Fibroblast of skin of back (primary cell): ENCODE measurements at regions not wholly inside any gene's neighbourhood (a gene's known extent, or its start where the extent isn't known, plus 50 kb on each side); places are given as distances from the start of the nearest gene placed in this dataset.
"Not testable (repeated sequence)": the region's sequence is repeated elsewhere in the genome, so short reads cannot be mapped to it uniquely, and the experiment has no call there.

Experiments used
- DNase-seq: peaks from one replicate; pipeline ENCODE4 v3.0.0-alpha.2; 2013

DNA sequence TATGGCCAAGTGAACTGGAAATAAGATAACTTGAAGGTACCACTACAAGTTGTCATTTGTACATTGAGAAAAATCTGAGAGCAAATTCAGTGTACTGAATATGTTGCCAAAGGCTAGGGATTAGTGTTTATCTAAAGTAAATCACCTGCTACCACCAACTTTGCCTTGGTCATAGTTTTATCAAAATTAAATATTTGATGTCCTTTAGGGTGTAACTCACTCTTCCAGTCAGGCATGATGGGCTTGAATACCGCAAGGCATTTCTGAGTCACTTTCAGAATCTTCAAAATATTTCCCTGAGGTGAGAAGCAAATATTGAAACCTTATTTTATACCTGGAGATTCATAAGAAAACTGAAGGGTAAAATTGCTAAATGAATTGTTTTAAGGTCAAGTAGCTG is 1338.6 kb upstream of the ACO1 start:
- no peak for DNase-seq

DNA sequence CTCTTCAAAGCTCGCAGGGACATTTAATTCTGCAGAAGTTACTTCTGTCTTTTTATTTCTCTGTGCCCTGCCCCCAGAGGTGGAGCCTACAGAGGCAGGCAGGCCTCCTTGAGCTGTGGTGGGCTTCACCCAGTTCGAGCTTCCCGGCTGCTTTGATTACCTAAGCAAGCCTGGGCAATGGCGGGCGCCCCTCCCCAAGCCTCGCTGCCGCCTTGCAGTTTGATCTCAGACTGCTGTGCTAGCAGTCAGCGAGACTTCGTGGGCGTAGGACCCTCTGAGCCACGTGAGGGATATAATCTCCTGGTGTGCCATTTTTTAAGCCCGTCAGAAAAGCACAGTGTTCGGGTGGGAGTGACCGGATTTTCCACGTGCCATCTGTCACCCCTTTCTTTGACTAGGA is 1322.9 kb upstream of the ACO1 start:
- DNase-seq, result not testable (repeated sequence)

DNA sequence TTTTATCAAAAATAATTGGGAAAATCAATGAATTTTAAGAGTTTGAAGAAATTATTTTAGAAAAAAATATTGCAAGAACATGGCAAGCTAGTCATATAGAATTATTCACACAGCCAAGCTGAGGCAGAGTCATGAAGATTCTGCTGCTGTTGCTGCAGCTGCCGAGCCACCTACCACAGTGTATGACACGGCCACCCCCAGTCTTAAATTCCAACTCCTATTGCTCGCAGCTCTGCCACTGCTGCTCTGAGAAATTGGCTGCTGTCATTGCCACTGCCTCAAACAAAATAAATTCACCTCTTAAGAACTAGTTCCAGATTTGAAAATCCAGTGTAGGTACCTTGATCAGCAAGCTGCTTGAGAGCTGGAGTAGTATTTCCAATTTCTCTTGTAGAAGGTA is 1318.8 kb upstream of the ACO1 start:
- DNase-seq, result no peak

DNA sequence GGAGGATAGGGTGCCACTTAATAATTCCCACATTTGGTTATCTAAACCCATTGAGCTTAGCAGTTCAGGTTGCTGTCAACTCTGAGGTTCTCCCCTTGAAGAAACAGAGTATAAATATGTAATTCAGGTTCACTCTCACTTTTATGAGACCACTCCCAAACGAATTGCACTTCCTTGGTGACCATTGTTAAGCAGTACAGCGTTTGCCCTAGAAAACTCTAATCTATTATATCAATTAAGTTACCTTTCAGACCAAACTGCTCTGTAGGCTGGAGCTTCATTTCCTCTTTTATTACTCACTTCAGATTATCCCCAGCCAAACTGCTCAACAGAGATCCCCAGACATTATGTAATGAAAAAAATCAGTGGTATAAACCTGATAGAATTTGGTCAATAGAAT is 1317.0 kb upstream of the ACO1 start:
- no peak for DNase-seq

DNA sequence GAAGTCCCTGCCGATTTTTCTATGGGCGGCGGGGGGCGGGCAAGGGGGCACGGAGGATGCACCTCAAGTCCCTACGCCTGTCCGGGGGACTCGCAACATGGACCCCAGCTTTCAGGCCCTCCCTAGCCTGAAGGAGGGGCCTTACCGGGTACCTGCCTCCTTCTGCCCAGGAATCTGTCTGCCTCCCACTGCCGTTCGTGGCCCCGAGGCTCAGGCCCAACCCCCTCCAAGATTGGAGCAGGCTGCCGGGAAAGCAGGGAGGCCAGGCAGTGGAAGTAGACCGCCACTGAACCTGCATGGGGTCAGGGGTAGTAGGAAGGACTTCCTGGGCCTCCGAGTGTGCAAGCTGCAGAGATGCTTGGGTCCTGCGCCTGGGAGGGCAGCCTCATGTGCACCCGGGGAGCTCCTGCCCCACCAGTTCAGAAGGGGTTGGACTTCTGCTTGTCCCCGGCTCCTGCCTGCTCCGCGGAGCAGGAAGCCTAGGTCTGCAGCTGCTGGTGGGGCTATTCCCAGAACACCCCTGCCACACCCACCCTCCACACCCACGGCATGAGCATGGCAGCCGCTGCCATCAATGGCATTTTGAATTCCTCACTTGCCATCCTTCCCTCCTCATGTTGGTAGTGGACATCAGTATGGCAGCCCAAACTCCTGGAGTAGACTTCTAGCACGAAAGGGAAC is 1312.7 kb upstream of the ACO1 start:
- no peak for DNase-seq

DNA sequence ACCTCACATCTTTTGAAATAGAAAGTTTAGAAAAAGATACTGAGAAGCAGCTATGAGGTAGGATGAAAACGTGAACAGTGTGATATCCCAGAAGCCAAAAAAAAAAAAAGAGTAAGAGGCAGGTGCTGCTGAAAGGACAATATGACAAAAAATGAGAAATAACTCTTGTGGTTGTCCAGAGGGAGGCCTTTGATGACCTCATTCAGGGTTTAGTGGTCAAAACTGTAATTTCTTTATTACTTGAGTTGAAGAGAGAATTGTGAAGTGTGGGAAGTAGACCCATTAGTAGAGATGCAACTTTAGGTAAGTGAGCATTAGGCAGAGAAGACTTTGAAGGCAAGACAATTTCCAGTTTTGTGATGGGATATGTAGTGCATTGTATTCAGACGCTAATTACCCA is 1306.3 kb upstream of the ACO1 start:
- no peak for DNase-seq

DNA sequence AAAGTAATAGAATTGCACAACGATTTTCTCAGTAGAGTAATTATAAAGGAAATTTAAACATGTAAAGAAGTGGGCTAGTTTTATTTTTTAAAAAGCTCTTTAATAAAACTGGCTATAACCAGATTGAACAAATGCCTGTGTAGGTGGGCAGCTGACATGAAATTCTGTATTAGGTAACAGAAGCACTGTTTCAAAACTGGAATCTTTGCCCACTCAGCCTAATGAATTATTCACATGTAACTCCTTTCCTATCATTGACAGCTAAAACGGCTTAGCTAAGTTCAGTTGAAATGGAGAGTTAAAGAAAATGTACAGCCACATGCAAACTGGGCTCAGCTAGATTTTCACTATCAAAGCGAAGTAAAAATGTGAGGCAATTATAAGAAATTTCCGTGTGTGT is 1300.1 kb upstream of the ACO1 start:
- no peak for DNase-seq

DNA sequence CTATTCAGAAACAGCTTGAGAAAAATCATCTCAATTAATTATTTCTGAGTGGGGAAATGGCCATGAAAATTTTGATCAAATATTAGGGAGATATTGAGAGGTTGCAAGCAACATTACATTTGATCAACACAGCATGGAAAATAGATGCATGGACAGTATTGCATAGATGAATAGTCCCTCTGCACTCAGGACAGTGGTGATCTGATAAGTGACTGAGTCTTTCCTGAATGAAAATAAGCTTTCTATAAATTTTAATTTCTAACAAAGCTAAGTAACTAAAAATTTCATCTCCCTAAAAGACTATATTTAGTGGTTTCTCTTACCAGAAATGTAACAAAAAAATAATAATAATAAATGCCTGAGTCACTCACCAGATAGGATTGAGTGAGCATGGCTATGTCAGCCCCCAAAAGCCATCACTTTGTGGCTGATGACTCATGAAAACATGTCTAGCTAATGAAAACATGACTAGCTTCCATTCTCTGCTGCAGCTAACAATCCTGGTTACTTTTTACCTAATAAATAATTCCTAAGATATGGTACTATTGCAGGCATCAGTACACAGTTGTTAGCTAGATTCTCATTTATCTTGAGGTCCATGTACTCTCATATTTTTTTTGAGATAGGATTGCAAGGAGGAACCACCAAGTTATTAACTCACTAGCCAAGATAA is 1294.8 kb upstream of the ACO1 start:
- peak; percentile 81 for DNase-seq

DNA sequence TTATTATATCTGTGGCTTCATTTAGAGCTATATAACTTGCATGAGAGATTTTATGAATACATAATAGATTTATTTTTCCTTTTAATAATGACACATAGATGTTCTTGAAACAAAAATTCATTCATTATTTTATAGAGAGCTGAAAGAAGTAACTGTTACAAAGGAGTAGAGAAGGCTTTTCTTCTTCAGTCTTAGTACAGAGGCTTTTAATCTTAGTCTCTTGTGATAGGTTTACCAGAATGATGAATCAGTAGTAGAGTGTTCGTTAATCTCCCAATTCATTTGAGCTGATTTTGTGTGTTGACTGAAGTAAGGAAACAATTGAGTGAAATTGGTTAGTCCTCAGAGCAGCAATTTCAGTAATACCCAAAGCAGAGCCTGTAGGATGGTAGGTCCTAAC is 1284.1 kb upstream of the ACO1 start:
- DNase-seq, result no peak

DNA sequence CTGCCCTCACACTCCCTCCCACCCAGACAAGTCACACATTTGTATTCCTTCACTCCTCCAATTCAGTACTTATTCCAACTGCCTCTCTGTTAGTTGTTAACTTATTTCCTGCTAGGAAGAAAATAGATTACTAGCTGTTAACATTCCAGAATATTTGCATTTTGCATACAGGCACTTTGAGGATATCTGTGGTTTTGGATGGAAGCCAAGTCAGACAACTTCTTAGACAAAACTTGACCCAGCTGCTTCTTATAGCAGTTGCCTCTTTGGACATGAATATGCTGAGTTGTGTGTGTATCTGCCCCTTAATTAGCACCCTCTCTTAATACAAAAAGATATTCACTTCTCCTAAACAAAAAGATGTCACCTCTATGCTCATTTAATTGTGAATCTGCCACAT is 1280.6 kb upstream of the ACO1 start:
- DNase-seq, result no peak

DNA sequence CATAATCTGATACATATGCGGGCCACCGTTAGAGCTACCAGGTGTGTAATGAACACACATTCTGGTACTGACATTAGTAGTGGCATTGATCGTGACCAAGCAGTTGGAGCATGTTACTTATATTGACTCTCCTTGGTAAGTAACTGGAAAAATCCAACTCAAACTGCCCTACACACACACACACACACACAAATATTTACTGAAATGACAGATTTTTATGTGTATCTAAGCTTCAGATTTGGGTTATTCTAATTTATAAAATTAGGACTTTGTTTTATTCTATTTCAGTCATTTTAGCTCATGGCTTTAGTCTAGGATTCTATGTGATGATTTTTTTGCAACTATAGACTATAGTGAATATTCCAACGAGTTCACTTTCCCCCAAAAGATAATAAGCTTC is 1280.2 kb upstream of the ACO1 start:
- no peak for DNase-seq

DNA sequence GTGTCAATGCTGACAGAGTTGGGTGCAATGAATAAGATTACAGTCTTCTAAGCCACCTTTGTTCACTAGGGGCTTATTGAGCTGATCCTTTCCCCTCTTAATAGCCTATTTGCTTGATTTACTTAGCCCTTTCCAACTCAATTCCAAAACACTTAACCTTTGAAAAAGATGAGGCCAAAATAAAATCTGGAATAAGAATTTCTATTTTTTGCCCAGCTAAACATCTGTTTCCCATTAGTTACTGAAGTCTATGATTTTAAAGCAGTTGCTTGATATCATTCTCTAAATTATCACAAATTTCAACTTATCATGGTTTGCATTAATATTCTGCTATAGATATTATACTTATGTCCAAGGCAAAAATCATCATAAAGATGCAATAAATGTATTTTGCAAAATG is 1272.0 kb upstream of the ACO1 start:
- DNase-seq, result no peak

DNA sequence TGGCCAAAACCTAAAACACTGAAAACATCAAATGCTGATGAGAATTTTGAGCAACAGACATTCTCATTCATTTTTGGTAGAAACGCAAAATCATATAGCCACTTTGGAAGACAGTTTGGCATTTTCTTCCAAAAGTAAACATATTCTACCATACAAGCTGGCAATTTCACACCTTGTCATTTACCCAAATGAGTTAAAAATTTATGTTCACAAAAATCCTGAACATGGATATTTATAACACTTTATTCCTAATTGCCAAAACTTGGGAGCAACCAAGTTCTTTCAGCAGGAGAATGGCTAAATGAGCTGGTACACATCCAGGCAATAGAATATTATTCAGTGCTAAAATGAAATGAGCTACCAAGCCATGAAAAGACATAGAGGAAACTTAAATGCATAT is 1270.1 kb upstream of the ACO1 start:
- DNase-seq, result no peak

DNA sequence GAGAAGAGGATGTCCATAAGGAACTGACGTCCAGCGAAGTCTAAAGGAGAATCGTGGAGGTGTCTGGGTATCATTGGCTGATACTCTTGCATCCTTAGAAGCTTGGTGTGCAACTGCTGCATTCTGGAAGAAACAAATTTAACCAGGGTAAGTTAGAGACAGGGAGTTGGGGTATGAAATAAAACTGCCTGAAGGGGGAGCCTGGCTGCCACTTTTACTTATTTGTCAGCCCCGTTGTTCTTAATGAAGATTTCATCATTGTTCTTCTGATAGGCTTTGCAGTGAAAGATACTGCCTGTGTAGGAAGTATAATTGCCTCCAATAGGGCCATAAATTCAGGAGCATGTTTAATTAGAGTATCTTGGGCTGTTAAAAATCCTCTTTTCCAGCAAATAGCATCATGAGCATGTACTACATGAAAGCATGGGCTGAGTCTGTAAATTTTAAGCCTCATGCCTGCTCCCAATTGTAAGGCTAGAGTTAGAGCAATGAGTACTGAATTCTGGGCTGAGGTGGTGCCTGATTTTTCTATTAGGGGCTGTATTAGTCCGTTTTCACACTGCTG is 1264.5 kb upstream of the ACO1 start:
- DNase-seq, result peak; percentile 40

DNA sequence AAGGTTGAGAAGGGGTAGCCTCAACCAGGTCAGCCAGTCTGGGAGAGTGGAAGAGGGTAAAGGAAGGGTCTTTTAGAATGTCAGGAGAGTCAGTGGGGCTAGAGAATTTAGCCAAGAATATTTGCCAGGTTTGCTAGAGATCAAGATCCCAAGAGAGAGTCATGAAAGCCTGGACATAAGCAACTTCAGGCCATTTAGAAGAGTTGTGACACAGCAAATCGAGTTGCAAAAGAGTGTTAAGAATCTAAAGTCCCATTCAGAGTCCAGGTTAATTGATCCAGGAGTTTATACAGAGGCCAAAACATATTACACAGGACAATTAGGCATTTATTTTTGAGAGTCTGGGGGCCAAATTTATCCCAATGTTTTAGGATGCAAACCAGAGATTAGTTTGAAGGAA is 1260.1 kb upstream of the ACO1 start:
- DNase-seq, result no peak

DNA sequence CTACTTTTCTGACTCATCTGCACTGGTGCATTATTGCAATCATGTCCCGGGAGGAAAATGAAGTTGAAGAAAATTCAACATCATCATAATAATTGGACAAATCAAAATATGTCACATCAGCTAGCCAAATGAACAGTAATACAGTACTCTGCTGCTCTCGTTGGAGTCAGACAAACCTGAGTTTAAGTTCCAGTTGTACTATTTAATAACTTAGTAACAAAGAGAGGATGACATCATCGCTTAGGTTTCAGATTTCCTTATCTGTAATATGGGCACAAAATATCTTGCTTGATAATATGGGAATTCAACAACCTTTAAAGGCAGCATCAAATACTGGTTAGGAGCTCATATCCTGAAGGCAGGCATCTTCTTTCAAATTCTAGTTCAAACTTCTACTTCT is 1248.9 kb upstream of the ACO1 start:
- peak; percentile 2 for DNase-seq

DNA sequence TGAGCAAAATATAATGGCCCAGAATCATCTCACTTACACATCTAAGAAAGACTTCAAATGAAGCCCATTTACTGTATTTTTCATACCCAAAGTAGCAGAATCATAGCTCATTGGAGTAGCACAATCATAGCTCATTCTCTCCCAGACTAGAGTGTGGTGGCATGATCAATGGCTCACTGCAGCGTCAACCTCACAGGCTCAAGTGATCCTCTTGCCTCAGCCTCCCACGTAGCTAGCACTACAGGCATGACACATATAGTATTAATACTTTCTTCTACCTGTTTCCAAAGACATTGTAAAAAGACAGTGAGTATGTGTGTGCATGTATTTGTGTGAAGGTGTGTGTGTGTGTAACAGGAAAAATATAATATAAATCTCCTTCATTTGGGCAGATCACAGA is 1247.9 kb upstream of the ACO1 start:
- no peak for DNase-seq

DNA sequence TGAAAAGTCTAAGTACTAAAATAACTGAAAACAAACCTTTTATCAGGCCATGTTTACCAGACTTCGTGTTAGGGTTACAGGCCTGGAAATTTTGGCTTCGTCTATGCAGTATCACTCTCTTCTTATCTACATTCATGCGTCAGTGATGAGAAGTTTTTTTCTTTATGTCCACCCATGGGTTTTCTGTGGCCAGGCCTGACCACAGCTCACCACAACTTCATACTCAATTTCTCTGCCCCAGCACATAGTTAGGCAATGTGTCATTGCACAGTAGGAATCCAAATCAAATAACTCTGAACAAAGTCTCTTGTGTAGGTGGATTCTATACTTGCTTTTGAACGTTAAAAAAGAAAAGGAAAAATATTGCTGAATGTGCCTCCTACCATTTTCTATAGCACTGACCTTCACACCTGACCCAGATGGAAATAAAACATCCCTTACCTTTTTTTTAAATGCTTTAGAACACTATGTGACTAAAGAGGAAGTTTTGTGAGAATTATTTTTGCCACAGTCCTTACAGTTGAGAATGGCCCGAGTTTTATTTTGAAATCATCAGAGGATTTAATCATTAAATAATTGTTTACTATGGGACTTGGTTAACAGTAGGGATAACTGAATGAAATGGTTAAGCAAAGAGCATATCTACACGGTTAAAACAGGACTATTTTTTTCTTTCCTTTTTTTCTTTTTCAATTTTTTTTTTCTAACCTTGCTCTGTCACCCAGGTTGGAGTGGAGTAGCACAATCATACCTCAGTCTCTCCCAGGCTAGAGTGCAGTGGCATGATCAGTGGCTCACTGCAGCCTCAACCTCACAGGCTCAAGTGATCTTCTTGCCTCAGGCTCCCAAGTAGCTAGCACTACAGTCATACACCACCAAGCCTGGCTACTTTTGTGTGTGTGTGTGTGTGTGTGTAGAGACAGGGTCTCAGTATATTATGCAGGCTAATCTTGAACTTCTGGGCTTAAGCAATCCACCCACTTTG is 1247.0 kb upstream of the ACO1 start:
- peak; percentile 93 for DNase-seq

DNA sequence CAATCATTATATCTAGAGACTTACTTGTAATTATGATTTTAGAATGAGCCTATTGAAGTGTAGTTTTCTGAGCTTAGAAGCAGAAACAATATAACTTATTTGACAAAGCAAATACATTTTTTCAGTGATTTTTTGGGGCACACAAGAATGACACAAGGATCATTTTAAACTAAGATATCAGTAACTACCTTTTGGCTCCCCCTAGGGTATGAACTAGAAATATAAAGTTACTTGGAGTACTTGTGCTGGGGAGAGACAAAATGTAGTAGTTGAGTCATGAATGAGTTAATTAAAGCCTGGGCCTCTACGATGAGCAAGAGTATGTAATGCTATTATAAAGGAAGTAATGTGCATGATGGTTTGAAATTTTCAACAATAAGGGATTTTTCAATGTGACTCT is 1244.1 kb upstream of the ACO1 start:
- DNase-seq, result peak; percentile 54

DNA sequence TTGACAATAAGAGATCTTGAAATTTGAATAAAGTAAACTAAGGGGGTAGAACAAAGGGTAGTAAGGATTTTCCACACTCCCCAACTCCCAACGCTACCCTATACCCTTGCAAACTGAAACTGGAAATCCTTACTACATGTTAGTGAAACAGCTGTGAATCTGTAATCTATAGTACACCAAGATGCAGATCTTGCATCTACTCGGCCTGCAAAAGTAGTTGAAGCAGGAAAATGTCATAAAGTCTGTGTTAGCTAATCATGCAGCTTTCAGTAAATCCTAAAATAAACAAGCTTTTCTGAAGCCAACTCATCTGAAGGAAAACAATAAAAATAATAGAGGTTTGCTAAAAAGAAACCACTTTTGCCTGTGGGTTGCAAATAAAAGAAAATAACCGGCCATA is 1242.0 kb upstream of the ACO1 start:
- DNase-seq, result no peak

DNA sequence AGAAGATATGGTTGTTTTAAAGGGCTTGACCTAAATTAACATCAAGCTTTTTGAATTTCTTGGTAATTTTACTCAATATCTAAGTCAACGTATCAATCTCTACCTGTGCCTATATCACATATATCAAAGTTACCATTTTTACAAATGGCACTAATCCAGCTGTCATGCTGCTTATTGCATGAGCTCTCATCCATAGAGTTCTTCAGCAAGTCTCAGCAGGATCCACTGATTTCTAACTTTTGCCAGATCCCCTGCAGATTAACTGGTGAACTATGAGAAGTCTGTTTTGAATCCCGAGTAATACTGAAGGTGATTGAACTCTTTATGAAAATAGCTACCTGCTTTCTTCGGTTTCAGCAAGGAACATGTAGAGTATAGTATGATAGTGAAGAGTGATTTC is 1239.8 kb upstream of the ACO1 start:
- DNase-seq, result no peak

DNA sequence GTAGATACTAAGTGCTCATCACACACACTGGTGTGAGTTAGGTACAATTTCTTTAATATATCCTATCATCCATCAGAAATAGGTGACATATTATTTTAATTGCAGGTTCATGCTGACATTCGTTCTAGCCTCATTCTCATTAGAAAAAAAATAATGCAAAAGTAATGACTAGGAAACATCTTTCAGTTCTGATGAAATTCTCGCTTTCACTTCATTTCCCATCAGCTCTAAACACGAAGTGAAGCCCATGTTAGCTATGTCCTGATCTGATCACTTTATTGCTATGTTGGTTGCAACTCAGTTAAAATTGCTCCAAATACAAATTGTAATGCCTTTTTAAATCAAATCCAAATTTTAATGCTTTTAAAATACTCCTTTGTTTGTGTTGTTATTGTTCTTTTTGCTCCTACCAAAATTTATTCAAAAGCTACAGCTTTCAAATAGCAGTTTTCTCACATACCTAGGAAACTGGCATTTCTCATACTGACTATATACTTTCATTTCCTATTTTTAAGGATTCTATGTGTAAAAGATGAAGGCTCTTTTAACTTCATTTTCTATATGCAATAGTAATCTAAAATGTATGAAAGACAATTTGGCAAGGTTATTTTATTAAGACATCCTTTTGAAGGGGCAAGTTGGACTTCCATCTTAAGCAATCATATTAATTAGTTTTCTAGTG is 1237.8 kb upstream of the ACO1 start:
- DNase-seq, result no peak
